HuH-7.5 (cell line): ENCODE measurements at regions not wholly inside any gene's neighbourhood (a gene's known extent, or its start where the extent isn't known, plus 50 kb on each side); places are given as distances from the start of the nearest gene placed in this dataset.

Source experiments
- DNase-seq: peaks from one replicate; pipeline ENCODE4 v3.0.0; 2011; ENCODE audit warnings: low spot score

DNA sequence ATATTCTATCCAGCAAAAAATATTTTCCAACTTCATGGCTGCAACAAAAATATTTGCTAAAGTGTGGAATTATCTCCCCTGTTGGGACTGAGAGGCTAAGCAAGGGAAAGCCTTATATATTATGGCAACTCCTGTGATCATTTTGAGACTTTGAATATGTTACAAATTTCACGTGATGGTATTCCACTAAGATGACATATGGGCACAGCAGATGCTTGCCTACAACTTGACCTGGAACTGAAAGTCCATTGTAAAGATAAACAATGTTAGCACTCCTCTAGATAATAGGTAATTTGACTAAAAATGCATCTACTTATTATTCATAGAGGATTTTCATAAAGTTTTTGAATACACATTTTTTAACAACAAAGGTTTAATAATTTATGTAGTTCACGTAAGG, 1141.5 kb upstream of the CDH6 start:
- DNase-seq: no peak

DNA sequence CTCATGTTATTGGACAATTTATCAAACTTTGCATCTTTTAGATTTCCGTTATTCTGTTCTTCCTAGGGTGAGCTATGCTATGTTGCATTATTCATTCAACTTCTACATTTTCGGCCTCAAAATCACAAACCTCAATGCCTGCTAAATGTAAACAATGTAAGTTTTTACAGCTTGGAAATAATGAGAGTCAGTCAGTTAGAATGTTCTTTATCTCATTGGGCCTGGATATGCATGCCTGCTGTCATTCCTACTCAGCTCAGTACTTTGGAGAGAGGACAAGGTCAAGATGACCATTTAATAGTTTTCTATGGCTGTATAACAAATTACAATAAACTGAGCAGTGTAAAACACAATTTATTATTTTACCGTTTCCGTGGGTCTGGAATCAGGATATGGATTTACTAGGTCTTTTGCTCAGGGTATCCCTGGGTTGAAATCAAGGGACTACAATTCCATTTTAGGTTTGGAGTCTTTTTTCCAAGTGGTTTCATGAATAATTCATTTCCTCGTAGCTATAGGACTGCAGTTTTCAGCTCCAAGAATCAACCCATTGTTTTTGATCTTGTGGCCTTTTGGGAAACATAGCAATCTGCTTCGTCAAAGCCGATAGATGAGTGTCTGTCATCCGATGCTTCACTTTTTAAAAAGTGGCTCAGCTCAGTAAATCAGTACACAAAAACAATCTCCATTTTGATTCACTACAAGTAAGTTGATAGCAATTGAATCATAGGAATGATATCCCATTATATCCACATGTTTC, 1143.2 kb upstream of the CDH6 start:
- DNase-seq: no peak

DNA sequence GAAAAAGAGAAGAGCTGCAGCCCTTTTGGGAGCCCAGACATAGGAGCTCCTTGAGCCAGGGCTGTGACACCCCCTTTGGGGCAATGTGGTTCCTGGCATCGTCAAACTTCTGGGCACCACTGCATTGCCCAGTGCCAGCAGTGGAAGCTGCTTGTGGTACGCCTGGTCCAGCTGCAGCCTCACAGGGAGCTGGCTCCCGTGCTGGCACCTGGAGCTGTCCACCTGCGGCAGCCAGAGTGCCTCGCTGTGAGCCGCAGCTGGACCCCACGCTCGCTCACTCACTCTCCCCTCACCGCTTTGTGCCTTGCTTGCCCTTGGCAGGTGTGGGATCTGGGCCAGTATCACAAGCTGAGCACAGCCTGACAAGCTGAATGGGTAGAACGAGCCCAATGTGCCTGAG, 1150.8 kb upstream of the CDH6 start:
- DNase-seq: no peak

DNA sequence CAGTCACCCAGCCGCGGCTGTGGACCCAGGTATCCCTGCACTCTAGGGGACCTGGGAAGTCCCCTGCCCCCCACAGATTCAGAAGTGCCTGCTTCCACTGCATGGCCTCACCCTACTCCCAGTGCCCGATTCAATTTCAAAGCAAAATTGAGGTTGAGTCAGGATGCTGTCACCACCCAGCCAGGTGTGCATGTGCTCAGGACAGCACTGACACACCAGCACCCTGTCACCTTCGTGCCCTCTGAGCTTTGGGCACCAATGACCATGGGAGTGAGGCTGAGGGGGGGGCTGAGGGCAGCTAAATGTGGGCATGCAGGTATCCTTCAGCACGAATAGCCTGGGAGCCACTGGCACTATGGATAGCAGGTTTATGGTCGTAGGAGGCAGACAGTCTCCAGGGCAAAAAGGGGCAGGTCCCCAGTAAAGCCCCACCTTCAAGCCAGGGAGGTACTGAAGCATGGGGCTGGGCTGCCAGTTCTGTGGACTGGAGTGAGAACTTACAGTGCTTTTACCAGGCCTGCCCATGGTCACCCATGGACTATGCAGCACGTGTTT, 1151.6 kb upstream of the CDH6 start:
- DNase-seq: no peak

DNA sequence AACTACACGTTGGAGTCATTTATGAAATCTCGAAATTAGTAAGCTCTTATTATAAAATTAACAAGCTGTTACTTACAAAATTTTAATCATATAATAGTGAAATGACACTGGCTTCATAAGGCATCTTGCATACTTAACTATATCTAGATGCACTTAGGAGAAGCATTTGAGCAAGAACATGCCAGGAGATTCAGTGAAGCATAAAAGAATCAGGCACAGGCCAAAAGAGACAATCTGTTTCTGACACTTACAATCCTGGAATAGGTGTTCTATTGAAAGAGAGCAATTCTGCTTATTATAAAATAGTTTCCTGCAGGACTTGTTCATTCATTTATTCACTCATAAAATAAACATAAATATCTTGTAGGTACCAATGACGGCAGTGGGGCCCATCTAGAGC, 1152.2 kb upstream of the CDH6 start:
- DNase-seq: no peak

DNA sequence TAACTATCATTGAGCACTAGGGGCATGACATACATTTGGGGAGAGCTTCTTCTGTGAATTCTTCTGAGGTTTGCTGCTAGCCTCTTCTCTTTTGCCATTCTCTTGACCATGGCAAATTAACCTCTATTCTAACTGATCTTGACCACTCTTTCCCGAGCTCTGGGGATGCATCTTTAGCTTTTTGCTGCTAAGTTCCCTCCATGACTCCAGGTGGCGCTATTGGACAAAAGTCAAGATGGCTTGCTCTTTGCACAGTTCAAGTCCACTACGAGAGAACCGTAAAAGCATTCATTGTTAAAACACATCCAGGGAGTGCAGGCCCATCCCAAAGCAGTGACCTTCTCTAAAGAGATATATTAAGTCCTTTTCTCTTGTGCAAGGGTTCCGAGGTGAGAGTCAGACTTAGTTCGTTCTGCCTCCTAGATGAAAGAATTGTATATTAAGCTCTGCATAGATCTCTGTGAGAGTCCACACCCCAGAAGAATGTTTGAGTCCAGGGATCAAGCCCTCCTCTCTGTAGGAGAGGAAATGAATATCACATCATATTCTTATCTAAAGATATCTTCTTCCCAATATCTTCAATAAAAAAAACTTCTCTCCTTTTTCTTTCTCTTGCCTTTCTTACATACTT, 1152.9 kb upstream of the CDH6 start:
- peak; percentile 32 for DNase-seq

DNA sequence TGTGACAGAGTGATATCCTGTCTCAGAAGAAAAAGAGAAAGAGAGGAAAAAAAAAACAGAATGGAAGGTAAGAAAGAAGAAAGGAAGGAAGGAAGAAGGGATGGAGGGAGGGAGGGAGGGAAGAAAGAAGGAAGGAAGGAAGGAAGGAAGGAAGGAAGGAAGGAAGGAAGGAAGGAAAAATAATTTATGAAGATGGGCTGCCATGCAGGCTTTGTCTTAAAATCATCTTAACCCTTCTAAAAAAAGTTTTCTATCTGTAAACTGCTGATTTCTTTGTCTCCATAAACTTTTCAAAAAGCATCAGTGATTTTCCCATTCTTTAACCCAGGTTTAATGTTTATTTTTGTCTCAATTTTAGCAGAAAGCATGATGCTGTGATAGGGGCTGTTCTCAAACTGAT, 1154.1 kb upstream of the CDH6 start:
- DNase-seq: no peak

DNA sequence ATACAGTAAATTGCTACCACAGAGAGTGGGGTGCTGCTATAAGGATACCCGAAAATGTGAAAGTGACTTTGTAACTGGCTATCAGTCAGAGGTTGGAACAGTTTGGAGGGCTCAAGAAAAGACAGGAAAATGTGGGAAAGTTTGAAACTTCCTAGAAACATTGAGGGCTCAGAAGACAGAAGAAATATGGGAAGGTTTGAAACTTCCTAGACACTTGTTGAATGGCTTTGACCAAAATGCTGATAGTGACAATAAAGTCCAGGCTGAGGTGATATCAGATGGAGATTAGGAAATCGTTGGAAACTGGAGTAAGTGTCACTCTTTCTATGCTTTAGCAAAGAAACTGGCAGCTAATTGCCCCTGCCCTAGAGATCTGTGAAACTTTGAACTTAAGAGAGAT, 1158.6 kb upstream of the CDH6 start:
- no peak for DNase-seq

DNA sequence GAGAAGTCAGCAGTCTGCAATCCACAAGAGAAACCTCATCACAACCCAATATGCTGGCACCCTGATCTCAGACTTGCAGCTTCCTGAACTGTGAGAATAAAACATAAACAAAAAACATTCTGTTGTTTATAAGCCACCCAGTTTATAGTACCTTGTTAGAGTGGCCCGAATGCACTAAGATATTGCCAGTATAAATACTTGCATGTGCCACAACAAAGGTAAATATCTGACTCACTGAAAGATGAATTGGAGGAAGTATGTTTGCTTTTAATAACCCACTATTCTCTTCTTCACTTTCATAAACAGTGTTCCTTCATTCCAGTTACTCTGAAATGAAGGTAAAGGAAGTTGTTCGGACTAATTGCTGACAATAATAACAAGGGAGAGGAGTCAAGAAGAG, 1163.4 kb upstream of the CDH6 start:
- DNase-seq: no peak

DNA sequence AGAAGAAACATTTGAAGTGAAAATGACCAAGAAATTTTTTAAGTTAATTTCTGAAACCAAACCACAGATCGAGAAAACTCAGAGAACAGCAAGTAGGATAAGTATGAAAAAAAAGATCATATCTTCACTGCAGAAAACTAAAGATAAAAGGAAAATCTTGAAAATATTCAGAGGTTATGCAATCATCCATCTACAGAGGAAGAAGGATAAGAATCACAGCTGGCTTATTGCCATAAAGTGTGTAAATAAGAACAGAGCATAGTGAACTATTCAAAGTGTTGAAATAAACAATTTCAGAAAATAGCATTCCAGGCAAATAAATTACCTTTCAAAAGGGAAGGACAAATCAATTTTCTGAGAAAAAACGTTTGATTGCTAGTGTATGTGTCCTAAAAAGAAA, 1191.7 kb upstream of the CDH6 start:
- DNase-seq: no peak

DNA sequence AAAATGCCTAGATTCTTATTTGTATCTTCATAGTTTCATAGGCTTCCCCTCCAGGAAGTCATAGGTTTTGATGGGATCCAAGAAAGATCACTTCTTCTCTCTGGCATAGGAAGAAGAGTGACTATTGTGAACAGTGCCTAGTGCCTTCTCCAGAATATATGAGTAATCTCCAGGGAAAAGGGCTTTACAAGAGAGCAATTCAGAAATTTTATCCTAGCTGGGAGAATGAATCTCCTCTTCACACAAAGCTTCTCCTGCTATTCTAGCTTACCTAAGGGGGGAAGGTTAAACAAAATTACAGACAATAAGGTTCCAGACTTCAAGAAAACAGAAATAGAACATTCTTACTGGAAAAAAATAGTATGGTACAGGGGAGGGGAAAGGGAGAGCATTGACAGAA, 1193.3 kb upstream of the CDH6 start:
- DNase-seq: no peak

DNA sequence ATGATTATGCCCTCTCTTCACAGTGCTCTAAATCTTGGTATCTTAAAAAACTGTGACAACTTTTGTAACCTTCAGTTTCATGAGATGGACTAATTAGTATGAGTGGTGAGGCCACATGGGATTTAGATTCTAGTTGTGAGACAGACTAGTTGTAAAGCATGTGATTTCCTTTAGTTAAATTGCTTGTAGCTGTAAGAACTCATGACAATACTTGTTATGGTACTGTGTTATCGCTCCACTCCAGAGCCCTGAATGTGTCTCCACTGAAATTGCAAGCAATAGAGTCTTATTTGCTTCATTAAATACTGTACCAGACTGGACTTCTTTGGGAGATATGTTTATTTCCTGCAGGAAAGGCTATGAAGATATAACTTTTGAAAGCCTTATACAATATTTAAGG, 1198.3 kb upstream of the CDH6 start:
- no peak for DNase-seq

DNA sequence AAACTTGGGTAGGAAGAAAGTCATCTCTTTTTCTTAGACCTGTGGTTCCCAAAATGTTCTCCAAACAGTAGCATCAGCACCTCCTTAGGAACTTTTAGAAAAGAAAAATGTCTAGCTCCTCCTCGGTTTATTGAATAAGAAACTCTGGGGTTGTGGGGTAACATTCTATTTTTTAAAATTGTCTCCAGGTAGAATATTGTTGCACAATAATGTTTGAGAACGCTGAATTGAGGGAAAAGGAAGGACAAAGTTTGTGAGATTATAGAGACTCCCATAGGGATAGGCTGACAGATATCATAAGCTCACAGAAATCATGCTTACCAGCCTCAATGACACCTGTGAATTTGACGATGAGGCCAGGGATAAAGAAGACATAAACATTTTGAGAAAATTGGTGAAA, 1199.0 kb upstream of the CDH6 start:
- no peak for DNase-seq

DNA sequence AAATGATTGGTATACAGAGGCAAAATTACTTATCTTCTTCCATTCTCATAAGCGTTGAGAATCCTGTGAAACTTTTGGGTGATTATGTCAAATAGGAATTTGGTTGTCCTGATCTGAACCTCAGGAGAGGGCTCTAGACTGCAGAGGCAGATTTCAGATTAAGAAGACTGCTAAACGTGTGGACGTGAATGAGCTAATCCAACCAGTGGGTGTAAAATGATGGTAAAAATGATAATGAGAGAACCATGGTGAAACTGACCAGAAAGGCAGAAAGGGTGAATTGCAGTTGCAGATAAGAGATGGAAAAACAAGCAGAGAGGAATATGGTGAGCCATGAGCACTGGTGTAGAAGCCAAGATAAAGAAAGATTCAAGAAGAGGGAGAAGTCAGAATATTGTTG, 1200.2 kb upstream of the CDH6 start:
- DNase-seq: no peak

DNA sequence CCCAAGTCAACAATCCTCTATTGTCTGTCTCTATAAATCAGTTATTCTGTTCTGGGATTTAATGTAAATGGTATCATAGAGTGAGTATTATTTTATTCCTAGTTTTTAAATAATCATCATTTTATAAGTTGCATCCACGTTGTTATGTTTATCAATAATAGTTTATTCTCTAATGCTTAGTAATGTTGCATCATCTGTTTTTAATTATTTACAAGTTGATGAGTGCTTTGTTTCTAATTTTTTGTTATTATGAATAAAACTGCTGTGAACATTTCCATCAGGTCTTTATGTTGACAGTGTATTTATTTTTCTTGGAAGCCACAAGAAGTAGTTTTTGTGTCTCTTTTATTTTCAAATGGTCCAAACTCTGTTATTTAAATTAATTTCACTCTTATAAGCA, 1201.2 kb upstream of the CDH6 start:
- DNase-seq: no peak

DNA sequence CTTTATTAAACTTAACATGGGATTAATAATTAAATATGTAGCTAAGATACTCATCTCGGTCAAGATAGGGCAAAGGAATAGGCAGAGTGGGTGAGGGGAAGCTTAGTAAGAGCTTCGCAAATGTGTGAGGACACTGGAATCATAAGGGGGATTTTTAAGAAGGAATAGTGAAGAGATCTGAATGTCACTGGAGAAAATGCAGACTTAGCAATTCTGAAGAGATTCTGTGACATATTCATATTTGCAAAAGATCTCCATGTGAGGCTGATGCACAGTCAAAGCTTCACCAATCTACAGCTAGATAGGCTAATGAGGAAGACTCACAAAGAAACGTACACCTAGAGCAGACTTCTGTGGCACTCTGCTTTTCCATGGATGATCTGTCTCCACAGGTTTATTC, 1202.8 kb upstream of the CDH6 start:
- DNase-seq: no peak

DNA sequence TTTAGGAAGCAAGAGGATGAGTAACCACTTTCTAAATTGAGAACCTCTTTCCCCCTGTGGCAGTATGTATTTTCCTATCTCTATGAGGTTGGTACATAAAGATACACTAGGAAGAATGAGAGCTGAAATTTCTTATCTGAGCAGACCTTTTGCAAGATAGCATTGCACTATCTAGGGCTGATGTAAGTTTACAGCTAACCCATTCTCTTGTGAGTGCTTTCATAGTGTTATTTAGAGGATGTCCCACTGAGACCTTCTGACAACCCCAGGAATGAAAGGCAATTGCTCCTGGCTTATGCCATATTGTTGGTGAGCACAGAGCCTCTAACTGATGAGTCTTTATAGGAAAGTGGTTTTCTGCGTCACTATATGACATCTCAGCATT, 1209.3 kb upstream of the CDH6 start:
- DNase-seq: no peak

DNA sequence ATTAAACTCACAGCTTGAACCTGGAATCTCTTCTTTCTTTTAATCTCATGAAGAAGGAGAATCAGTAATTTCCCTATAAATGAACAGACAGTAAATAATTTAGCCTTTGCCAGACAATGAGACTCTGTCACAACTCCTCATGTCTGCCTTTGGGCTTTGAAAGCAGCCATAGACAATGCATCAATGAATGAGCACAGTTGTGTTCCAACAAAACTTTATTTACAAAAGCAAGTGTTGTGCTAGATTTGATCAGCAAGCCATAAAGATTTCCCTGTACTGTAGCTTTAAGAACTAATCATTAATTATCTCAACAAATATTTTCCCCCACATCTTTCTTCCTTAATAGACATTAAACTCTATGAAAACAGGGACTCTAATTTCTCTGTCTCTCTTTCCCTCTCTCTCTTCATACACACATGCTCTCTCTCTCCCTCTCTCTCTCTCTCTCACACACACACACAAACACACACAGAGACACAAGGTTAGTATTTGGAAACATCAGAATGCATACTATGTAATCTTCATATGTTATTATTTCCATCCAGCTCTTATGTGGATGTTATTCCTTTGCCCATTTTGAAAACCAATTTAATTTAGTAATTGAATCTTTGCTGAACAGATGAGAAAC, 1209.8 kb upstream of the CDH6 start:
- DNase-seq: no peak

DNA sequence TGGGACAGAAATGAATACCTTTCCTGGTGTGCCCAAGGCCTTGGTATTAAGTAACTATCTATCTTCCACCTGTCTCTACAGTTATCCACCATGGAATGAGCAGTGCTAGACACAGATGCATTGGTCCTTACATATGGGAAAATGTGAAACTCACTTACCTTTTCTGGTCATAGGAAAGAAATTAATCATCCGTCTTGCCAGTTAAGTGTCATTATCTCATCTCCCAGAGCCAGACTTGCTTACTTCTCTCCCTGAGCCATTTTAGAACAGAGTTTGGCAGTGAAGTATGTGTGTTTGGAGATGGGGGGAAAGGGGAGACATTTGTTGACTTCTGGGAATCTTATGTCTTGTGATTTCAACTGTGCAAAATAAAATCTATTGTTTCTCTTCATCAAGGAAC, 1211.0 kb upstream of the CDH6 start:
- no peak for DNase-seq

DNA sequence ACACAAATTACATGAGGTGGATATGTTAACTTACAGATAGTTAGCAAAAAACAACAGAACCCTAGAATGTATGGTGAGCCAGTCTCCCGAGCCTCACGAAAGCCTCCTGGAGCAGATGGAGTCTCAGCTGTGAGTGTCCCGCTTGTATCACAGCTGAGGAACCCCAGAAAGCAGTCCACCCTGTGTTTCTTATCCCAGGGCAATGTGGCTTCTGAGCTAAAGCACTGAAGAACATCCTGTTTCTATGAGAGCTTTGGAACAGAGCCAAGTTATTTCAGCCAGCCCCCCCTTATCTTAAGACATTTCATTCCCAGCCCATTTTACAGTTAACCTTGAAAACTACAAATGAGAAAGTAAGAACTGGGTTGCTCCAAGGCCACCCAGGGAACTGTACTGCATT, 1220.9 kb upstream of the CDH6 start:
- DNase-seq: no peak

DNA sequence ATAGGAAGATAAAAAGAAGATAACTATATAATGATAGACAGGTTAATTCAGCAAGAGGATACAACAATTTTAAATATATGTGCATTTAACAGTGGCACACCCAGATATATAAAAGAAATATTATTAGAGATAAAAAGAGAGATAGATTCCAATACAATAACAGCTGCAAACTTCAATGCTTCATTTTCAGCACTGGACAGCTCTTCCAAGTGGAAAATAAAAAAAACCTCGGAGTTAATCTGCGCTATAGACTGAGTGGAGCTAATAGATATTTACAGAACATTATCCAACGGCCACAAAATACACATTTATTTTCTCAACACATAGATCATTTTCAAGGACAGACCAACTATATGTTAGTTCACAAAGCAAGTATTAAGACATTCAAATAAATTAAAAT, 1229.5 kb upstream of the CDH6 start:
- no peak for DNase-seq

DNA sequence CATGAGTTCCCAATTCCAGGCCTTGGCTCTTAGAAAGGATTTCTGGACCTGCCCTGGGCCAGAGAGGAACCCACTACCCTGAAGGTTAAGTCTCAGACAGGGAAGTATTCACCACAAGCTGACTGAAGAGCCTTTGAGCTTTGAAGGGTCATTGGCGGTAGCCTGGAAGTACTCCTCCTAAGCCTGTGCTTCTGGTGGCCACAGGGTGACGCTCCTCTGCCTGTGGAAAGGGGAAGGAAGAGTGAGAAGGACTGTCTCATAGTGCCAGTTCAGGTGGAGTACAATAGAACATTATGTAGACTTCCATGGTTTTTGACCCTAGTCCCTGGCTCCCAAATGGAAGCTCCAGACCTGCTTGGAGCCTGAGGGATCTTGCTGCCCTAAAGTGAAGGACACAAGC, 1233.2 kb upstream of the CDH6 start:
- no peak for DNase-seq

DNA sequence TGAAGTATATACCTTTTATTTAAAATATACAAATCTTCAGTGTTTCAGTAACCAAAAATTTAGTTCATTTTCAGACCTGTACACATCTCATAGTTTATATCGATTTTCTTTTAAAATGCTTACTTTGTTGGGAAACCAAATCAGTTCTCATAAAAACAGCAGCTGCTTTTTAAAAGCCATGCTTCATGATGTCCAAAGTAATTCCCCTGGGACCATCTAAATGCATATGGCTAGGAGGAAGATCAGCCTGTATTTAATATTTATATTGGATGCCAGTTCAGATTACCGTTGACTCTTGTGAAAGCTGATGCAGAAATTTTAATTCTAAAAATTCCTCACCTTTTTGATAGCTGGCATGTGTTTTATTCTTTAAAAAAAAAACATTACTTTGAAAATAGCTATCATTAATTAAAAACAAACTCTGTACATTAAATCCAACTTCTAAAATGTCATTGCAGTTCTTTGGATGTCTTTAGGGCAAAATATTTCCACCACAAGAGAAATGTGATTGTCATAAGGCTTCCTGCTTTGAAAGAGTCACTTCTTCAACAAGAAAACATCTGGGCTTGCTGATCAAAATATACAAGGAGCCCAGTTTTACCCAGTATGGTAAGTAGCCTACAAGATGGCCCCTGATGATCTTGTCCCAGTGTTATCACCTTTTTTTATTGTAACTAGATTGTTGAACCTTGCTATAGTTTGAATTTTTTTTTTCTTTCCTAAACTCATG, 1242.9 kb upstream of the CDH6 start:
- no peak for DNase-seq
